A549 (cell line): ENCODE measurements at regions not wholly inside any gene's neighbourhood (a gene's known extent, or its start where the extent isn't known, plus 50 kb on each side); places are given as distances from the start of the nearest gene placed in this dataset.

Source experiments
- BHLHE40 ChIP-seq: IDR thresholded peaks from 2 replicates; pipeline ENCODE4 v1.6.1; 2012; ENCODE audit warnings: low read depth, low read length, inconsistent platforms
- CHD4 ChIP-seq: fragments of 200-600 bp; sonication (generic); IDR thresholded peaks from 2 replicates; pipeline ENCODE4 v1.6.1; 2016; ENCODE audit warnings: antibody characterized with exemption, mild to moderate bottlenecking, borderline replicate concordance
- CTCF ChIP-seq: fragments of >200 bp; sonication (Bioruptor Twin); formaldehyde crosslinking; IDR thresholded peaks from 3 replicates; pipeline ENCODE4 v1.5.1; 2016
- KDM1A ChIP-seq: fragments of 200-600 bp; sonication (generic); IDR thresholded peaks from 2 replicates; pipeline ENCODE4 v1.6.1; 2016; ENCODE audit warnings: low read depth, mild to moderate bottlenecking
- NPAS2 ChIP-seq: fragments of 250-450 bp; sonication (Bioruptor Pico); IDR thresholded peaks from 2 replicates; pipeline ENCODE4 v1.8.0; 2022; ENCODE audit warnings: mild to moderate bottlenecking, moderate library complexity, borderline replicate concordance
- POLR2A ChIP-seq: IDR thresholded peaks from 2 replicates; pipeline ENCODE4 v1.6.1; 2012; ENCODE audit warnings: mild to moderate bottlenecking, low read length
- RFX5 ChIP-seq: fragments of 450-650 bp; IDR thresholded peaks from 2 replicates; pipeline ENCODE4 v1.7.1; 2014; ENCODE audit warnings: antibody characterized with exemption, mild to moderate bottlenecking, moderate library complexity
- RNF2 ChIP-seq: fragments of 200-600 bp; sonication (generic); IDR thresholded peaks from 2 replicates; pipeline ENCODE4 v1.6.1; 2016; ENCODE audit warnings: low read depth, mild to moderate bottlenecking, antibody characterized with exemption, moderate library complexity, borderline replicate concordance
- SMC3 ChIP-seq: fragments of >200 bp; sonication (Bioruptor Twin); formaldehyde crosslinking; IDR thresholded peaks from 3 replicates; pipeline ENCODE4 v1.6.1; 2018; ENCODE audit warnings: inconsistent platforms
- SREBF2 ChIP-seq: fragments of 450-650 bp; IDR thresholded peaks from 2 replicates; pipeline ENCODE4 v1.6.1; 2014; ENCODE audit warnings: mild to moderate bottlenecking, moderate library complexity
- TF ChIP-seq, protein P1 (sequence below): IDR thresholded peaks from 2 replicates; pipeline ENCODE4 v1.6.1; 2012
- TF ChIP-seq, protein P2 (sequence below): IDR thresholded peaks from 2 replicates; pipeline ENCODE4 v1.6.1; 2012
- TF ChIP-seq, protein P3 (sequence below): fragments of 200-600 bp; sonication (generic); IDR thresholded peaks from 2 replicates; pipeline ENCODE4 v1.6.1; 2016; ENCODE audit warnings: antibody characterized with exemption, mild to moderate bottlenecking, moderate library complexity

GRCh38 chr6:48881551-48881950 lies 581.5 kb downstream of the MMUT start:
- TF ChIP-seq CTCF (no peak), RFX5 (no peak), KDM1A (no peak), NPAS2 (CRISPR knock-in tag) (no peak), POLR2A (no peak), SMC3 (no peak), SREBF2 (no peak), BHLHE40 (no peak), CHD4 (no peak), RNF2 (no peak)
- TF ChIP-seq, protein P1, sequence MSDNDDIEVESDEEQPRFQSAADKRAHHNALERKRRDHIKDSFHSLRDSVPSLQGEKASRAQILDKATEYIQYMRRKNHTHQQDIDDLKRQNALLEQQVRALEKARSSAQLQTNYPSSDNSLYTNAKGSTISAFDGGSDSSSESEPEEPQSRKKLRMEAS = no peak
- TF ChIP-seq, protein P2, sequence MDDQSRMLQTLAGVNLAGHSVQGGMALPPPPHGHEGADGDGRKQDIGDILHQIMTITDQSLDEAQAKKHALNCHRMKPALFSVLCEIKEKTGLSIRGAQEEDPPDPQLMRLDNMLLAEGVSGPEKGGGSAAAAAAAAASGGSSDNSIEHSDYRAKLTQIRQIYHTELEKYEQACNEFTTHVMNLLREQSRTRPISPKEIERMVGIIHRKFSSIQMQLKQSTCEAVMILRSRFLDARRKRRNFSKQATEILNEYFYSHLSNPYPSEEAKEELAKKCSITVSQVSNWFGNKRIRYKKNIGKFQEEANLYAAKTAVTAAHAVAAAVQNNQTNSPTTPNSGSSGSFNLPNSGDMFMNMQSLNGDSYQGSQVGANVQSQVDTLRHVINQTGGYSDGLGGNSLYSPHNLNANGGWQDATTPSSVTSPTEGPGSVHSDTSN = no peak
- TF ChIP-seq, protein P3, sequence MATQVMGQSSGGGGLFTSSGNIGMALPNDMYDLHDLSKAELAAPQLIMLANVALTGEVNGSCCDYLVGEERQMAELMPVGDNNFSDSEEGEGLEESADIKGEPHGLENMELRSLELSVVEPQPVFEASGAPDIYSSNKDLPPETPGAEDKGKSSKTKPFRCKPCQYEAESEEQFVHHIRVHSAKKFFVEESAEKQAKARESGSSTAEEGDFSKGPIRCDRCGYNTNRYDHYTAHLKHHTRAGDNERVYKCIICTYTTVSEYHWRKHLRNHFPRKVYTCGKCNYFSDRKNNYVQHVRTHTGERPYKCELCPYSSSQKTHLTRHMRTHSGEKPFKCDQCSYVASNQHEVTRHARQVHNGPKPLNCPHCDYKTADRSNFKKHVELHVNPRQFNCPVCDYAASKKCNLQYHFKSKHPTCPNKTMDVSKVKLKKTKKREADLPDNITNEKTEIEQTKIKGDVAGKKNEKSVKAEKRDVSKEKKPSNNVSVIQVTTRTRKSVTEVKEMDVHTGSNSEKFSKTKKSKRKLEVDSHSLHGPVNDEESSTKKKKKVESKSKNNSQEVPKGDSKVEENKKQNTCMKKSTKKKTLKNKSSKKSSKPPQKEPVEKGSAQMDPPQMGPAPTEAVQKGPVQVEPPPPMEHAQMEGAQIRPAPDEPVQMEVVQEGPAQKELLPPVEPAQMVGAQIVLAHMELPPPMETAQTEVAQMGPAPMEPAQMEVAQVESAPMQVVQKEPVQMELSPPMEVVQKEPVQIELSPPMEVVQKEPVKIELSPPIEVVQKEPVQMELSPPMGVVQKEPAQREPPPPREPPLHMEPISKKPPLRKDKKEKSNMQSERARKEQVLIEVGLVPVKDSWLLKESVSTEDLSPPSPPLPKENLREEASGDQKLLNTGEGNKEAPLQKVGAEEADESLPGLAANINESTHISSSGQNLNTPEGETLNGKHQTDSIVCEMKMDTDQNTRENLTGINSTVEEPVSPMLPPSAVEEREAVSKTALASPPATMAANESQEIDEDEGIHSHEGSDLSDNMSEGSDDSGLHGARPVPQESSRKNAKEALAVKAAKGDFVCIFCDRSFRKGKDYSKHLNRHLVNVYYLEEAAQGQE = no peak
